ENCODE measurements at regions not wholly inside any gene's neighbourhood (a gene's known extent, or its start where the extent isn't known, plus 50 kb on each side); places are given as distances from the start of the nearest gene placed in this dataset.

DNA sequence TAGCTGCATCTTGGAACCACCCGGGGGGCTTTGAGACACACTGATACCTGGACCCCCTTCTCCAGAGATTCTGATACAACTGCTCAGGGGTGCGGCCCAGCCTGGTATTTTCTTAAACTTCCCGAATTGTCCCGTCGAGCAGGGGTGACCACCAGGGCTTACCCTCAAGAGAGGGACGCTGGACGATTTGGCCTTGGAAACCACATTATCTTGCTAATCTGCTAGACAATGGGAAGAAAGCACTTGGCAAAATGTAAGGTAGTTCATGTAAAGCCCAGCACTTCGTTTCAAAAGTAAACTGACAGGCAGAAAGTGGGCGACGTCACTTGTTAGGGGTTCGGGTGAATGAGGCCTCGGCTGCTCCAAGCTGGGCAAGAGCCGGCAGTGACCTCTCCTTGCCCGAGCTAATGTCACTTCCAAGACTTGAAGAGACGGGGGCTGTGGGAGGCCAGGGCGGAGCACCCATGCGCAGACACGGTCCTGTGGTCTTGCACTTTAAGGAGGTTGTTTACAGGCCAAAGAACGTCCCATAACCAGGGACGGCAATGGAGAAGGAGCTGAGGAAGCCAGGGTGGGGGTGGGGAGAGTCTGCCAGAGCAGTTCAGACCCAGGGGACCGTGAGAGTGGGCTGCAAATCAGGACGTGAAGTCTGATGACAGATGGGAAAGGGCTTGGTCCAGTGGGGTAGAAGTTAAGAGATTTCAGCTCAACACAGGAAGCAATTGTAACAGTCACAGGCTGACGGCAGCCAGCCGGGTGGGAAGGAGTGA lies 152.7 kb upstream of the GSE1 start:
- intact Hi-C loops (cut with micrococcal nuclease; ENCODE audit: unreplicated experiment) = no loop called here
- TF ChIP-seq, protein P1, sequence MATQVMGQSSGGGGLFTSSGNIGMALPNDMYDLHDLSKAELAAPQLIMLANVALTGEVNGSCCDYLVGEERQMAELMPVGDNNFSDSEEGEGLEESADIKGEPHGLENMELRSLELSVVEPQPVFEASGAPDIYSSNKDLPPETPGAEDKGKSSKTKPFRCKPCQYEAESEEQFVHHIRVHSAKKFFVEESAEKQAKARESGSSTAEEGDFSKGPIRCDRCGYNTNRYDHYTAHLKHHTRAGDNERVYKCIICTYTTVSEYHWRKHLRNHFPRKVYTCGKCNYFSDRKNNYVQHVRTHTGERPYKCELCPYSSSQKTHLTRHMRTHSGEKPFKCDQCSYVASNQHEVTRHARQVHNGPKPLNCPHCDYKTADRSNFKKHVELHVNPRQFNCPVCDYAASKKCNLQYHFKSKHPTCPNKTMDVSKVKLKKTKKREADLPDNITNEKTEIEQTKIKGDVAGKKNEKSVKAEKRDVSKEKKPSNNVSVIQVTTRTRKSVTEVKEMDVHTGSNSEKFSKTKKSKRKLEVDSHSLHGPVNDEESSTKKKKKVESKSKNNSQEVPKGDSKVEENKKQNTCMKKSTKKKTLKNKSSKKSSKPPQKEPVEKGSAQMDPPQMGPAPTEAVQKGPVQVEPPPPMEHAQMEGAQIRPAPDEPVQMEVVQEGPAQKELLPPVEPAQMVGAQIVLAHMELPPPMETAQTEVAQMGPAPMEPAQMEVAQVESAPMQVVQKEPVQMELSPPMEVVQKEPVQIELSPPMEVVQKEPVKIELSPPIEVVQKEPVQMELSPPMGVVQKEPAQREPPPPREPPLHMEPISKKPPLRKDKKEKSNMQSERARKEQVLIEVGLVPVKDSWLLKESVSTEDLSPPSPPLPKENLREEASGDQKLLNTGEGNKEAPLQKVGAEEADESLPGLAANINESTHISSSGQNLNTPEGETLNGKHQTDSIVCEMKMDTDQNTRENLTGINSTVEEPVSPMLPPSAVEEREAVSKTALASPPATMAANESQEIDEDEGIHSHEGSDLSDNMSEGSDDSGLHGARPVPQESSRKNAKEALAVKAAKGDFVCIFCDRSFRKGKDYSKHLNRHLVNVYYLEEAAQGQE (IDR thresholded peaks at IDR 0.05; ENCODE audit: insufficient read depth in 1 of 2, low read depth in 2 of 2, low read length in 1 of 2) = no peak
- TF ChIP-seq SIN3A (IDR thresholded peaks at IDR 0.05; ENCODE audit: borderline replicate concordance, insufficient read depth, low read depth, low read length) = no peak
- TF ChIP-seq POLR2AphosphoS5 (IDR thresholded peaks at IDR 0.05; ENCODE audit: low read depth, low read length) = no peak
- Histone ChIP-seq H3K4me1 (ENCODE audit: control insufficient read depth, insufficient read depth, low read length) (peaks cover 70% of the 10 kb centered on the region), H3K27me3 (ENCODE audit: control insufficient read depth, insufficient read depth, low read length) (no peaks in the 10 kb centered on the region), H3K4me3 (ENCODE audit: low read depth in 2 of 2, low read length in 2 of 2) (no peak overlapping the region), H3K9me3 (ENCODE audit: control insufficient read depth, insufficient read depth, low read depth, low read length) (no peaks in the 10 kb centered on the region), H3K27ac (ENCODE audit: low read length) (peak overlapping the region; percentile 67), H3K36me3 (ENCODE audit: control insufficient read depth, insufficient read depth, low read length) (no peaks in the 10 kb centered on the region)
- in situ Hi-C loops (cut with HindIII; ENCODE audit: low pct_unique_long_range_greater_than_20kb, low sequenced_read_pairs) = no loop called here
- ATAC-seq = no peak
- CTCF ChIA-PET = interaction anchor here (1.1 kb wide), 1 partner anchor 93 kb away, joined by 4 read pairs; no protein-coding TSS in a partner anchor
- BruUV-seq (replicated peaks) = no TSS peak
- POLR2A ChIA-PET = interaction anchor here (0.5 kb wide), 1 partner anchor 55 kb away, joined by 10 read pairs; no protein-coding TSS in a partner anchor
- DNase-seq (ENCODE audit: low read depth, low spot score) = no peak

DNA sequence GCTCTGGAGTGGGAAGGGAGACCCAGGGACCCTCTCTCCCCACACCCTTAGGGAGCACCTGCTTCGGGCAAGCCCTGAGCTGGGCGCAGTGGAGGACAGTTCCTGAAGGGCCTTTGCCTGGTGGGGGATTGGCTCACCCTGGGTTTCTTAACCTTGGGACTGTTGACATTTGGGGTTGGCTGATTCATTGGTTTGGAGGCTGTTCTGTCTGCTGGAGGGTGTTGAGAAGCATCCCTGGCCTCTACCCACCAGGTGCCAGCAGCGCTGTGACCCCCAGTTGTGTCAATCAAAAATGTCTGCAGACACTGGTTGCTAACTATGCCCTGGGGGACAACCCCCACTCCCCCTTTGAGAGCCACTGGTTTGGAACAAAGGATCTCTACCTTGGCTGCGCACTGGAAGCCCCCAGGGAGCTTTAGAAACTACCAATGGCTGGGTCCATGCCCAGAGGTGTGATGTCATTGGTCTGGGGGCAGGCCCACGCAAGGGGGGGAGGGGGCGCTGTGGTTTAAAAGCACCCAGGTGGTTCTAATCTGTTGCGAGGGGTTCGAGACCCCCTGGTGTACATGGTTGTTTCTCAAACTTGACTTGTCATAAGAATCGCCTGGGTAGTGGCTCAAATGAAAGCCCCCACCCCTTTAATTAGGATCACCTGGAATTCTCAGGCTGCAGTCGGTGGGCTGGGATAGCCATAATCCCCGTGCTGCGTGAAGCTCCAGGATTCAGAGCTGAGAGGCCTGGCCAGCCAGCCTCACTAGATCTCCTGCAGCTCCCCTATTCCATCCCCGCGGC lies 151.9 kb upstream of the GSE1 start:
- TF ChIP-seq TCF7L2 (IDR thresholded peaks at IDR 0.05; ENCODE audit: low read depth, low read length) = no peak
- TF ChIP-seq, protein P2, sequence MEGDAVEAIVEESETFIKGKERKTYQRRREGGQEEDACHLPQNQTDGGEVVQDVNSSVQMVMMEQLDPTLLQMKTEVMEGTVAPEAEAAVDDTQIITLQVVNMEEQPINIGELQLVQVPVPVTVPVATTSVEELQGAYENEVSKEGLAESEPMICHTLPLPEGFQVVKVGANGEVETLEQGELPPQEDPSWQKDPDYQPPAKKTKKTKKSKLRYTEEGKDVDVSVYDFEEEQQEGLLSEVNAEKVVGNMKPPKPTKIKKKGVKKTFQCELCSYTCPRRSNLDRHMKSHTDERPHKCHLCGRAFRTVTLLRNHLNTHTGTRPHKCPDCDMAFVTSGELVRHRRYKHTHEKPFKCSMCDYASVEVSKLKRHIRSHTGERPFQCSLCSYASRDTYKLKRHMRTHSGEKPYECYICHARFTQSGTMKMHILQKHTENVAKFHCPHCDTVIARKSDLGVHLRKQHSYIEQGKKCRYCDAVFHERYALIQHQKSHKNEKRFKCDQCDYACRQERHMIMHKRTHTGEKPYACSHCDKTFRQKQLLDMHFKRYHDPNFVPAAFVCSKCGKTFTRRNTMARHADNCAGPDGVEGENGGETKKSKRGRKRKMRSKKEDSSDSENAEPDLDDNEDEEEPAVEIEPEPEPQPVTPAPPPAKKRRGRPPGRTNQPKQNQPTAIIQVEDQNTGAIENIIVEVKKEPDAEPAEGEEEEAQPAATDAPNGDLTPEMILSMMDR (IDR thresholded peaks at IDR 0.05) = no peak
- TF ChIP-seq SIN3A (IDR thresholded peaks at IDR 0.05; ENCODE audit: borderline replicate concordance, insufficient read depth, low read depth, low read length) = no peak
- no peak for TF ChIP-seq POLR2AphosphoS5 (IDR thresholded peaks at IDR 0.05; ENCODE audit: low read depth, low read length)
- TF ChIP-seq, protein P1 (IDR thresholded peaks at IDR 0.05; ENCODE audit: insufficient read depth in 1 of 2, low read depth in 2 of 2, low read length in 1 of 2) = no peak
- in situ Hi-C loops (cut with HindIII; ENCODE audit: low pct_unique_long_range_greater_than_20kb, low sequenced_read_pairs) = no loop called here
- Histone ChIP-seq H3K4me1 (ENCODE audit: control insufficient read depth, insufficient read depth, low read length) (peaks cover 67% of the 10 kb centered on the region), H3K9me3 (ENCODE audit: control insufficient read depth, insufficient read depth, low read depth, low read length) (no peaks in the 10 kb centered on the region), H3K27ac (ENCODE audit: low read length) (peak overlapping the region; percentile 67), H3K4me3 (ENCODE audit: low read depth in 2 of 2, low read length in 2 of 2) (no peak overlapping the region), H3K36me3 (ENCODE audit: control insufficient read depth, insufficient read depth, low read length) (no peaks in the 10 kb centered on the region), H3K27me3 (ENCODE audit: control insufficient read depth, insufficient read depth, low read length) (no peaks in the 10 kb centered on the region)
- DNase-seq (ENCODE audit: low read depth, low spot score) (no peak), ATAC-seq (peak; percentile 19; the same call in 1 of the 2 replicates)
- BruUV-seq (replicated peaks) = no TSS peak
- POLR2A ChIA-PET = no interaction called here
- intact Hi-C loops (cut with micrococcal nuclease; ENCODE audit: unreplicated experiment) = no loop called here
- CTCF ChIA-PET = interaction anchor here (0.6 to 1.1 kb wide), 4 partner anchors 45 to 313 kb away, joined by 3 to 9 read pairs (median 6); no protein-coding TSS in a partner anchor
